Suprapubic skin (tissue), 4 donors: ENCODE measurements at regions not wholly inside any gene's neighbourhood (a gene's known extent, or its start where the extent isn't known, plus 50 kb on each side); places are given as distances from the start of the nearest gene placed in this dataset.

Experiments used
- DNase-seq, 2 donors: peaks; one replicate each; pipeline ENCODE4 v3.0.0-alpha.2; 2019; ENCODE audit warnings: low spot score in 2 of 2
- H3K27ac ChIP-seq: fragments of 200-600 bp; sonication (generic); one replicate; pipeline ENCODE4 v1.5.1; 2019
- H3K27me3 ChIP-seq: fragments of 200-600 bp; sonication (generic); one replicate; pipeline ENCODE4 v1.5.1; 2019
- H3K36me3 ChIP-seq: fragments of 200-600 bp; sonication (generic); one replicate; pipeline ENCODE4 v1.5.1; 2019
- H3K4me1 ChIP-seq: fragments of 200-600 bp; sonication (generic); one replicate; pipeline ENCODE4 v1.5.1; 2019
- H3K4me3 ChIP-seq: fragments of 200-600 bp; sonication (generic); one replicate; pipeline ENCODE4 v1.5.1; 2019; ENCODE audit warnings: mild to moderate bottlenecking
- H3K9me3 ChIP-seq: fragments of 200-600 bp; sonication (generic); one replicate; pipeline ENCODE4 v1.5.1; 2019
- EP300 ChIP-seq: sonication (generic); formaldehyde crosslinking; IDR thresholded peaks from one replicate; pipeline ENCODE4 v1.6.1; 2017; ENCODE audit warnings: antibody characterized with exemption
- POLR2A ChIP-seq, 2 donors: fragments of 450-650 bp; IDR thresholded peaks; one replicate each; pipeline ENCODE4 v1.6.1; 2017; ENCODE audit warnings: antibody characterized with exemption in 2 of 2, mild to moderate bottlenecking in 2 of 2, moderate library complexity in 2 of 2
- POLR2AphosphoS5 ChIP-seq, 3 donors: sonication (generic); formaldehyde crosslinking; IDR thresholded peaks; one replicate each; pipeline ENCODE4 v1.6.1; 2017; ENCODE audit warnings: antibody characterized with exemption in 3 of 3
- WGBS: methylation state at CpG from one replicate; pipeline ENCODE4 v1.1.5; 2018; 5-methylcytosine and 5-hydroxymethylcytosine counted together
- TF ChIP-seq, protein P1 (sequence below), 2 donors: fragments of 200-600 bp in 1 of 2; fragments of 450-650 bp in 1 of 2; sonication (generic) in 1 of 2; IDR thresholded peaks; one replicate each; pipeline ENCODE4 v1.5.1; 2016 to 2019; ENCODE audit warnings: antibody characterized with exemption in 2 of 2, mild to moderate bottlenecking in 1 of 2, moderate library complexity in 1 of 2

DNA sequence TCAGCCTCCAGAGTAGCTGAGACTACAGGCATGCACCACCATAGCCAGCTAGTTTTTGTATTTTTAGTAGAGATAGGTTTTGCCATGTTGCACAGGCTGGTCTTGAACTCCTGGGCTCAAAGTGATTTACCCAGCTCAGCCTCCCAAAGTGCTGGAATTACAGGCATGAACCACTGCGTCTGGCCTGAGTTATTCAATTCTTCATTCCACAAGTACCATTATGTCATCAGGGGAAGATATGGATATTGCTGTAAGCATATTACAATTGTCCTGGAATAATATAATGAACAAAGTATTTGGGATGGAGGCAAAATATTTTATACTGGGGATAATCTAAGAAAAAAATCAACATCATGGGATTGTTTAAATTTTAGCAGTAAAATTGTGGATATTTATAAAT lies 646.0 kb upstream of the SLITRK6 start:
- H3K36me3 ChIP-seq, result no peaks in the 10 kb centered on the region
- 63% methylated on average over 1 of the region's 1 CpG for WGBS
- H3K9me3 ChIP-seq, result peaks cover 3% of the 10 kb centered on the region
- TF ChIP-seq POLR2AphosphoS5 (IDR thresholded peaks at IDR 0.05) (no peak), EP300 (no peak), POLR2A (IDR thresholded peaks at IDR 0.05) (no peak)
- TF ChIP-seq, protein P1, sequence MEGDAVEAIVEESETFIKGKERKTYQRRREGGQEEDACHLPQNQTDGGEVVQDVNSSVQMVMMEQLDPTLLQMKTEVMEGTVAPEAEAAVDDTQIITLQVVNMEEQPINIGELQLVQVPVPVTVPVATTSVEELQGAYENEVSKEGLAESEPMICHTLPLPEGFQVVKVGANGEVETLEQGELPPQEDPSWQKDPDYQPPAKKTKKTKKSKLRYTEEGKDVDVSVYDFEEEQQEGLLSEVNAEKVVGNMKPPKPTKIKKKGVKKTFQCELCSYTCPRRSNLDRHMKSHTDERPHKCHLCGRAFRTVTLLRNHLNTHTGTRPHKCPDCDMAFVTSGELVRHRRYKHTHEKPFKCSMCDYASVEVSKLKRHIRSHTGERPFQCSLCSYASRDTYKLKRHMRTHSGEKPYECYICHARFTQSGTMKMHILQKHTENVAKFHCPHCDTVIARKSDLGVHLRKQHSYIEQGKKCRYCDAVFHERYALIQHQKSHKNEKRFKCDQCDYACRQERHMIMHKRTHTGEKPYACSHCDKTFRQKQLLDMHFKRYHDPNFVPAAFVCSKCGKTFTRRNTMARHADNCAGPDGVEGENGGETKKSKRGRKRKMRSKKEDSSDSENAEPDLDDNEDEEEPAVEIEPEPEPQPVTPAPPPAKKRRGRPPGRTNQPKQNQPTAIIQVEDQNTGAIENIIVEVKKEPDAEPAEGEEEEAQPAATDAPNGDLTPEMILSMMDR (IDR thresholded peaks at IDR 0.05), result no peak
- no peak for DNase-seq
- no peak overlapping the region for H3K27ac ChIP-seq
- H3K4me3 ChIP-seq, result no peak overlapping the region
- no peaks in the 10 kb centered on the region for H3K4me1 ChIP-seq
- no peaks in the 10 kb centered on the region for H3K27me3 ChIP-seq

DNA sequence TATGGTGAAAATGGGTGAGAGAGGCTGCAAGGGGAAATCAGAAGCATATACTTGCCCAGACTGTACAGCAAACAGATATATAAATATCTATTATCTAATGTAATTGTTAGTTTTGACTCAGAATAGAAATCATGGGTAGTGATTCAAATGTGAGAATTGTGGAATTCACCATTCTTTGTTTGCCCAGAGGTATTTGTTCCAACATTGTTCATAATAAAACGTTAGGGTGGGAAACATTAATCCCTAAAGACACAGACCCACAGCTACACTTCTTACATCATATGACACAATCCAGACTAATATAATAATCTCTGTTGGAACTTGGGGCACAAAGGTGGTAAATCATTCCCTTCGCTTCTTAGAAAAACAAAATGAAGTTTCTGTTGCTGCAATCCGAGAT lies 646.5 kb upstream of the SLITRK6 start:
- Histone ChIP-seq H3K4me1 (no peaks in the 10 kb centered on the region), H3K36me3 (no peaks in the 10 kb centered on the region), H3K27ac (no peak overlapping the region), H3K4me3 (no peak overlapping the region), H3K27me3 (no peaks in the 10 kb centered on the region), H3K9me3 (peaks cover 4% of the 10 kb centered on the region)
- 48% methylated on average over 3 of the region's 3 CpGs for WGBS
- TF ChIP-seq POLR2A (IDR thresholded peaks at IDR 0.05), result no peak
- TF ChIP-seq POLR2AphosphoS5 (IDR thresholded peaks at IDR 0.05), result no peak
- TF ChIP-seq, protein P1 (IDR thresholded peaks at IDR 0.05), result no peak
- TF ChIP-seq EP300, result no peak
- DNase-seq, result no peak

DNA sequence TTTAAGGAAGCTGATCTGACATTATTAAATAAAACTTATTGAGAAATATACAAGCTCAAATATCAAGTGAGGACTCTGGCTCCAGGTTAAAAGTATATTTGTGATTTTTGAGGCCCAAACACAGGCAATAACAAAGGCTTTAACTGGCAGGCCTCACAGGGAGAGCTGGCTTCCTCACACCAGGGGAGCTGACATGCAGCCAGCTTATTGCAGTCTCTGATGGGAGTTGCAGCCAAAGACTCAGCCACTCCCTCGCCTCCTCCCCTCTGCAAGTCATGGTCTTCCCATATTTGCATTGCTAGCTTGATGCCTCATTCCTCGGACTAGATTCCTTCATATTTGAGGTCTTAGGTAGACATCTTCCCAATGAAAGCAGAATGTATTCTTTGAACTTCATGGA lies 647.1 kb upstream of the SLITRK6 start:
- no peaks in the 10 kb centered on the region for H3K4me1 ChIP-seq
- no peaks in the 10 kb centered on the region for H3K36me3 ChIP-seq
- TF ChIP-seq EP300, result no peak
- TF ChIP-seq, protein P1 (IDR thresholded peaks at IDR 0.05), result no peak
- TF ChIP-seq POLR2A (IDR thresholded peaks at IDR 0.05), result no peak
- no peak for TF ChIP-seq POLR2AphosphoS5 (IDR thresholded peaks at IDR 0.05)
- no peak overlapping the region for H3K4me3 ChIP-seq
- peak in 1 of 2 donors; percentile 49 for DNase-seq
- H3K27ac ChIP-seq, result no peak overlapping the region
- 47% methylated on average over 2 of the region's 2 CpGs for WGBS
- peaks cover 4% of the 10 kb centered on the region for H3K9me3 ChIP-seq
- H3K27me3 ChIP-seq, result no peaks in the 10 kb centered on the region

GRCh38 chr13:86447479-86447878 lies 648.3 kb upstream of the SLITRK6 start:
- DNase-seq, result no peak
- H3K4me3 ChIP-seq, result no peak overlapping the region
- no peaks in the 10 kb centered on the region for H3K36me3 ChIP-seq
- no peaks in the 10 kb centered on the region for H3K27me3 ChIP-seq
- peaks cover 4% of the 10 kb centered on the region for H3K9me3 ChIP-seq
- no peak overlapping the region for H3K27ac ChIP-seq
- H3K4me1 ChIP-seq, result no peaks in the 10 kb centered on the region
- TF ChIP-seq POLR2A (IDR thresholded peaks at IDR 0.05) (no peak), EP300 (no peak), POLR2AphosphoS5 (IDR thresholded peaks at IDR 0.05) (no peak)
- TF ChIP-seq, protein P1 (IDR thresholded peaks at IDR 0.05), result no peak
- 89% methylated on average over 1 of the region's 1 CpG for WGBS

DNA sequence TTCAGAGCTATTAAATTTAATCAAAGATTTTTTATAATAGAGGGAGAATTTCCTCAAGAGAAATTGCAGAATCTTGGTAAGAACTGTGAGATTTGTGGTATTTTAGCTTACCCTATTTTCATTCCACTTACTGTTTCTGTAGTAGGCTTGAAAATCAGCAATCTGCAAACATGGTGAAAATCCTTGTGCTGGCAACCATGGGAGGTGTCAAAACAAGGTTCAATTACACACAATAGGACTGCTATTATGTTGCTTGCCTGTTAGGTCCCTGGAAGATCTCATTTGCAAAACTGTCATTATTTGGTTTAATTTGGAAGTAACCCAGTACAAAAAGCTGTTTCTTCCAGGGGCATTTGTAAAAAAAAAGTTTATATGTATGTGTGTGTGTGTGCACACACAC lies 662.8 kb upstream of the SLITRK6 start:
- no peaks in the 10 kb centered on the region for H3K27me3 ChIP-seq
- no peak overlapping the region for H3K4me3 ChIP-seq
- no peak overlapping the region for H3K27ac ChIP-seq
- no peak for DNase-seq
- no peaks in the 10 kb centered on the region for H3K9me3 ChIP-seq
- no peaks in the 10 kb centered on the region for H3K36me3 ChIP-seq
- TF ChIP-seq EP300, result no peak
- no peak for TF ChIP-seq POLR2A (IDR thresholded peaks at IDR 0.05)
- no peak for TF ChIP-seq POLR2AphosphoS5 (IDR thresholded peaks at IDR 0.05)
- TF ChIP-seq, protein P1 (IDR thresholded peaks at IDR 0.05), result no peak
- no peaks in the 10 kb centered on the region for H3K4me1 ChIP-seq
